ENCODE measurements at regions not wholly inside any gene's neighbourhood (a gene's known extent, or its start where the extent isn't known, plus 50 kb on each side); places are given as distances from the start of the nearest gene placed in this dataset.

DNA sequence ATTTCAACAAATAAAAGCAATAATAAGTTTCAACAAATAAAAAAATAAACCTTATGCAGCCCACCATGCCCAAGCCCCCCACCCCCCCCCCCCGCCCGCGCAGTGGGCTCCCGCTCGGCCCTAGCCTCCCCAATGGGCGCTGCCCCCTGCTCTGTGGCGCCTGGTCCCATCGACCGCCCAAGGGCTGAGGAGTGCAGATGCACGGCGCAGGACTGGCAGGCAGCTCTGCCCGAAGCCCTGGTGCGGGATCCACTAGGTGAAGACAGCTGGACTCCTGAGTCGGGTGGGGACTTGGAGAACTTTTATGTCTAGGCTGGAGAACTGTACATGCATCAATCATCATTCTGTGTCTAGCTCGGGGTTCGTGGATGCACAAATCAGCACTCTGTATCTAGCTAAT is 779.6 kb downstream of the DACH1 start:
- TF ChIP-seq EZH2 (IDR thresholded peaks at IDR 0.05; ENCODE audit: insufficient read depth, low read length) = no peak
- TF ChIP-seq, protein P1, sequence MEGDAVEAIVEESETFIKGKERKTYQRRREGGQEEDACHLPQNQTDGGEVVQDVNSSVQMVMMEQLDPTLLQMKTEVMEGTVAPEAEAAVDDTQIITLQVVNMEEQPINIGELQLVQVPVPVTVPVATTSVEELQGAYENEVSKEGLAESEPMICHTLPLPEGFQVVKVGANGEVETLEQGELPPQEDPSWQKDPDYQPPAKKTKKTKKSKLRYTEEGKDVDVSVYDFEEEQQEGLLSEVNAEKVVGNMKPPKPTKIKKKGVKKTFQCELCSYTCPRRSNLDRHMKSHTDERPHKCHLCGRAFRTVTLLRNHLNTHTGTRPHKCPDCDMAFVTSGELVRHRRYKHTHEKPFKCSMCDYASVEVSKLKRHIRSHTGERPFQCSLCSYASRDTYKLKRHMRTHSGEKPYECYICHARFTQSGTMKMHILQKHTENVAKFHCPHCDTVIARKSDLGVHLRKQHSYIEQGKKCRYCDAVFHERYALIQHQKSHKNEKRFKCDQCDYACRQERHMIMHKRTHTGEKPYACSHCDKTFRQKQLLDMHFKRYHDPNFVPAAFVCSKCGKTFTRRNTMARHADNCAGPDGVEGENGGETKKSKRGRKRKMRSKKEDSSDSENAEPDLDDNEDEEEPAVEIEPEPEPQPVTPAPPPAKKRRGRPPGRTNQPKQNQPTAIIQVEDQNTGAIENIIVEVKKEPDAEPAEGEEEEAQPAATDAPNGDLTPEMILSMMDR (IDR thresholded peaks at IDR 0.05; ENCODE audit: insufficient read depth, low read depth, low read length) = no peak

All from astrocyte (in vitro differentiated cells and primary cell).